PC-3 (cell line): ENCODE measurements at regions not wholly inside any gene's neighbourhood (a gene's known extent, or its start where the extent isn't known, plus 50 kb on each side); places are given as distances from the start of the nearest gene placed in this dataset.

Experiments used
- ATAC-seq: fragments of 200-7000 bp; cut with Tn5 transposase; 2 replicates; pipeline ENCODE4 v1.9.1; 2020; ENCODE audit warnings: mild to moderate bottlenecking, moderate library complexity
- BruUV-seq: library from RNA; stranded (reverse); fragments of 400-500 nt; replicated peaks from 2 replicates; lab custom pipeline; 2021; lab: Mats Ljungman, UMichigan
- CTCF ChIA-PET: fragments of 300-600 bp; sonication (Branson Sonifier 250); formaldehyde crosslinking; loops from one replicate; lab custom pipeline; 2022; ENCODE audit warnings: antibody characterized with exemption; lab: Charles Lee
- POLR2A ChIA-PET: fragments of 300-600 bp; sonication (Branson Sonifier 250); formaldehyde crosslinking; loops from one replicate; lab custom pipeline; 2022; ENCODE audit warnings: antibody characterized with exemption; ENCODE audit not compliant: unreplicated experiment; lab: Charles Lee
- DNase-seq: peaks from one replicate; pipeline ENCODE4 v3.0.0-alpha.2; 2015
- H2AFZ ChIP-seq: fragments of 300-600 bp; sonication (generic); 2 replicates; pipeline ENCODE4 v1.6.0; 2016; ENCODE audit warnings: antibody characterized with exemption, low read length
- H3F3A ChIP-seq: fragments of 300-600 bp; sonication (generic); one replicate; pipeline ENCODE4 v1.6.0; 2017; ENCODE audit warnings: antibody characterized with exemption, low read length, control low read depth, mild to moderate bottlenecking; ENCODE audit not compliant: unreplicated experiment
- H3K27ac ChIP-seq: fragments of 300-600 bp; sonication (generic); 2 replicates; pipeline ENCODE4 v1.5.1; 2016; ENCODE audit warnings: mild to moderate bottlenecking, low read length
- H3K27me3 ChIP-seq: fragments of 300-600 bp; sonication (generic); 2 replicates; pipeline ENCODE4 v1.6.1; 2016; ENCODE audit warnings: low read length, mixed read lengths
- H3K36me3 ChIP-seq: fragments of 300-600 bp; sonication (generic); 2 replicates; pipeline ENCODE4 v1.6.1; 2016; ENCODE audit warnings: low read depth, mixed run types, low read length, mixed read lengths
- H3K4me1 ChIP-seq: fragments of 300-600 bp; sonication (generic); 2 replicates; pipeline ENCODE4 v1.5.1; 2016; ENCODE audit warnings: low read length; ENCODE audit not compliant: insufficient read depth
- H3K4me2 ChIP-seq: fragments of 300-600 bp; sonication (generic); 2 replicates; pipeline ENCODE4 v1.6.0; 2016; ENCODE audit warnings: low read length
- H3K4me3 ChIP-seq: fragments of 300-600 bp; sonication (generic); 2 replicates; pipeline ENCODE4 v1.5.1; 2016; ENCODE audit warnings: mild to moderate bottlenecking, low read length, mixed read lengths
- H3K79me2 ChIP-seq: fragments of 300-600 bp; sonication (generic); 2 replicates; pipeline ENCODE4 v1.6.1; 2017; ENCODE audit warnings: low read length, mixed read lengths
- H3K9ac ChIP-seq: fragments of 300-600 bp; sonication (generic); 2 replicates; pipeline ENCODE4 v1.6.0; 2016; ENCODE audit warnings: mild to moderate bottlenecking, low read length
- H3K9me2 ChIP-seq: fragments of 300-600 bp; sonication (generic); replicated peaks from 2 replicates; pipeline ENCODE4 v1.6.1; 2016; ENCODE audit warnings: mixed run types, low read length, mixed read lengths
- H3K9me3 ChIP-seq: fragments of 300-600 bp; sonication (generic); 2 replicates; pipeline ENCODE4 v1.6.1; 2016; ENCODE audit warnings: low read length, mixed read lengths
- H4K20me1 ChIP-seq: fragments of 300-600 bp; sonication (generic); 2 replicates; pipeline ENCODE4 v1.6.1; 2016; ENCODE audit warnings: low read length, mixed read lengths
- CTCF ChIP-seq: fragments of 300-600 bp; sonication (generic); conservative IDR thresholded peaks from 2 replicates; pipeline ENCODE4 v1.5.1; 2017; ENCODE audit warnings: antibody characterized with exemption, low read depth, mild to moderate bottlenecking, low read length
- EZH2 ChIP-seq: fragments of 300-600 bp; sonication (generic); IDR thresholded peaks from one replicate; pipeline ENCODE4 v1.6.1; 2017; ENCODE audit warnings: antibody characterized with exemption, mild to moderate bottlenecking, low read length; ENCODE audit not compliant: unreplicated experiment
- EZH2phosphoT487 ChIP-seq: fragments of 300-600 bp; sonication (generic); IDR thresholded peaks from 2 replicates; pipeline ENCODE4 v1.6.1; 2018; ENCODE audit warnings: mild to moderate bottlenecking, antibody characterized with exemption, low read length, borderline replicate concordance
- intact Hi-C: fragments of 100-400 bp; cut with micrococcal nuclease; formaldehyde crosslinking; loops from 2 replicates; pipeline ENCODE4 v1.9.0; 2023

- Histone ChIP-seq H3K27me3 (peaks cover 22% of the 10 kb centered on the region; the same call in 1 of the 2 replicates), H3K9me3 (no peaks in the 10 kb centered on the region), H3K4me2 (no peak overlapping the region), H3K9ac (no peak overlapping the region), H3K4me3 (no peak overlapping the region), H3K79me2 (no peaks in the 10 kb centered on the region), H3F3A (no peaks in the 10 kb centered on the region), H3K36me3 (no peaks in the 10 kb centered on the region), H3K9me2 (no peaks in the 10 kb centered on the region), H2AFZ (no peak overlapping the region), H3K27ac (no peak overlapping the region), H4K20me1 (no peaks in the 10 kb centered on the region), H3K4me1 (no peaks in the 10 kb centered on the region)
- intact Hi-C loops = no loop called here
- ATAC-seq (no peak), DNase-seq (no peak)
- ChIA-PET POLR2A (no interaction called here), CTCF (no interaction called here)
- no TSS peak for BruUV-seq
- no peak for TF ChIP-seq EZH2
- TF ChIP-seq CTCF = no peak
- no peak for TF ChIP-seq EZH2phosphoT487
Measured at GRCh38 chr20:48366230-48366629, 461.6 kb downstream of the PREX1 start.

DNA sequence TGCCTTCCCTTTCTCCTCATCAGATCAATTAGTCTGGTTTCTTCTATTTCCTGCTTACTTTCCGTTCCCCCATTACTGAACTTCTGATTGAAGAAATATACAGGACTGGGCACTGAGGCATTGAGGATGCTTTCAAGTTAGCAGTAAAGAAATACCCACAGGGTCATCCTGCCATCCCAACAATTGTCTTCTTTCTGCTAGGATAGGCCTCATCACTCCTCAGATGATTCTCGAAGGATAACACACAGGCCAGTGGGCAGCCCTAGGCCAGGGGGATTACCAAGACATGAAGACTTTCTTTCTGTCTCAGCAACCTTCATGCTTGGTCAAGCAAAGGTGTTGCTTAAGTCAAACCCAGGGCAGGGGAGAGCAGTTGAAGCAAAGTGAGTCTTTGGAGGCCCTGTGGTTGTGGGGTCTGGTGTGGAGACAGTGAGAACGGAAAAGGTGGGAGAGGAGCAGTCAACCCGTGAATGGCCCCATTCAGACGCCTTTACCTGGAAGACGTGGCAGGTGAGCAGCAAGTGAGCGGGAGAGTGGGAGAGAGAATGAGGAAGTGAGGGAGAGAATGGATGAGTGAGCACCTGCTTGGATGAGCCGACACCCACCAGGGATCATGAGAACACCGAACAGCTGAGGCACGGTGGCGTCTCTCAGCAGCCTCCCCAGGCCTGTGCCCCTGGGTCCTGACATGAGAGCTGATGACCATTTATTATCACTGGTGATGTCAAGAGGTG lies 462.9 kb downstream of the PREX1 start:
- Histone ChIP-seq H4K20me1 (no peaks in the 10 kb centered on the region), H3K9me2 (no peaks in the 10 kb centered on the region), H3K9me3 (no peaks in the 10 kb centered on the region), H3K79me2 (no peaks in the 10 kb centered on the region), H3F3A (no peaks in the 10 kb centered on the region), H3K4me3 (no peak overlapping the region), H3K36me3 (no peaks in the 10 kb centered on the region), H2AFZ (no peak overlapping the region), H3K9ac (no peak overlapping the region), H3K4me1 (no peaks in the 10 kb centered on the region), H3K27me3 (peaks cover 27% of the 10 kb centered on the region; the same call in 1 of the 2 replicates), H3K4me2 (no peak overlapping the region), H3K27ac (no peak overlapping the region)
- DNase-seq = no peak
- no TSS peak for BruUV-seq
- ATAC-seq = no peak
- no peak for TF ChIP-seq CTCF
- TF ChIP-seq EZH2 = no peak
- no peak for TF ChIP-seq EZH2phosphoT487
- CTCF ChIA-PET = no interaction called here
- intact Hi-C loops = no loop called here
- POLR2A ChIA-PET = no interaction called here

DNA sequence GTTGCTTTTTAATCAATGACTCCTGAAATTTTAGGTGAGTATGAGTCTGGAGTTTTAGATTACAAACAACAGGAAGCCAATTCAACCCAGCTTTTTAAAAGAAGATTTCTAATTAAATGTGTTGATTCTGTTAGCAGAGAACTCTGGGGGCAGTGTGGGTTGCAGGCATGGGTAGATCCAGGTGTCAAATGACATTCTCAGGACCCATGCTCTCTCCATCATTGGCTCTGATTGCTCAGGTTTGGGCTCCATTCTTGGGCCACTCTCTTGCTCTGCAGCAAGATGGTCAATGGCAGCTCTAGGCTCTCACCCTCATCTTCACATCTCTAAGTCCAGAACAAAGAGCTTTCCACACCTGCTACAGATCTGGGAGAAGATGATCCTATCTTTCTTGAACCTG lies 463.7 kb downstream of the PREX1 start:
- POLR2A ChIA-PET = no interaction called here
- no TSS peak for BruUV-seq

More for the DNA sequence above, 463.7 kb downstream of the PREX1 start:
- Histone ChIP-seq H4K20me1 (no peaks in the 10 kb centered on the region), H3K4me3 (no peak overlapping the region), H3K9me2 (no peaks in the 10 kb centered on the region), H3F3A (no peaks in the 10 kb centered on the region), H3K4me1 (no peaks in the 10 kb centered on the region), H3K9me3 (no peaks in the 10 kb centered on the region), H3K27ac (no peak overlapping the region), H2AFZ (no peak overlapping the region), H3K79me2 (no peaks in the 10 kb centered on the region), H3K9ac (no peak overlapping the region), H3K4me2 (no peak overlapping the region), H3K27me3 (peaks cover 27% of the 10 kb centered on the region; the same call in 1 of the 2 replicates), H3K36me3 (no peaks in the 10 kb centered on the region)
- CTCF ChIA-PET = no interaction called here
- no peak for ATAC-seq
- no peak for DNase-seq
- intact Hi-C loops = no loop called here
- no peak for TF ChIP-seq EZH2
- TF ChIP-seq CTCF = no peak
- TF ChIP-seq EZH2phosphoT487 = no peak
